ENCODE measurements at regions not wholly inside any gene's neighbourhood (a gene's known extent, or its start where the extent isn't known, plus 50 kb on each side); places are given as distances from the start of the nearest gene placed in this dataset.

DNA sequence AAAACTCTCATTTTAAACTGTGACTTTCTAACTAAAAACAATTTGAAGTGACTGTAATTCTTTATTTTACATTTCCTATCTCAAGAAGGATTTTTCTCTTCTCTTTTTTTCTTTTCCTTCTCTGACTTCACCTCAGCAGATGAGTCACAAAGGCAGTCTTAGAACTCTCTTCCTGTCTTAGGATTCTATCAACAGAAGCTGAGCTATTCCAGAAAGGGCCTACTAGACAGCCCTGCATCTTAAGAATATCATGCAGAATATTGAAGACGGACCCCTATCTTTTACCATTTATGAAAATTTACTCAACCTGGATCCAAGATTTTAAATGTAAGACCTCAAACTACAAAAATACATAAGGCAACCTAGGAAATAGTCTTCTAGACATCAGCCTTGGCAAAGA lies 365.7 kb upstream of the SEMA3C start:
- DNase-seq (ENCODE audit: insufficient read length, low spot score, missing footprints) = peak; percentile 83
- peak overlapping the region; percentile 20 for H3K4me2 ChIP-seq (ENCODE audit: insufficient read depth, low read length)
- no peaks in the 10 kb centered on the region for H3K79me2 ChIP-seq (ENCODE audit: insufficient read depth, low read length)
- no peak overlapping the region for H2AFZ ChIP-seq (ENCODE audit: low read length)
- H3K4me3 ChIP-seq (ENCODE audit: insufficient read depth, low read length) = no peak overlapping the region
- H3K4me1 ChIP-seq (ENCODE audit: insufficient read depth, low read length) = peaks cover 12% of the 10 kb centered on the region
- no peaks in the 10 kb centered on the region for H4K20me1 ChIP-seq (ENCODE audit: insufficient read depth, low read length)
- no peaks in the 10 kb centered on the region for H3K9me3 ChIP-seq (ENCODE audit: low read depth, low read length)
- peak overlapping the region; percentile 46 for H3K27ac ChIP-seq (ENCODE audit: low read depth, low read length)
- TF ChIP-seq, protein P1, sequence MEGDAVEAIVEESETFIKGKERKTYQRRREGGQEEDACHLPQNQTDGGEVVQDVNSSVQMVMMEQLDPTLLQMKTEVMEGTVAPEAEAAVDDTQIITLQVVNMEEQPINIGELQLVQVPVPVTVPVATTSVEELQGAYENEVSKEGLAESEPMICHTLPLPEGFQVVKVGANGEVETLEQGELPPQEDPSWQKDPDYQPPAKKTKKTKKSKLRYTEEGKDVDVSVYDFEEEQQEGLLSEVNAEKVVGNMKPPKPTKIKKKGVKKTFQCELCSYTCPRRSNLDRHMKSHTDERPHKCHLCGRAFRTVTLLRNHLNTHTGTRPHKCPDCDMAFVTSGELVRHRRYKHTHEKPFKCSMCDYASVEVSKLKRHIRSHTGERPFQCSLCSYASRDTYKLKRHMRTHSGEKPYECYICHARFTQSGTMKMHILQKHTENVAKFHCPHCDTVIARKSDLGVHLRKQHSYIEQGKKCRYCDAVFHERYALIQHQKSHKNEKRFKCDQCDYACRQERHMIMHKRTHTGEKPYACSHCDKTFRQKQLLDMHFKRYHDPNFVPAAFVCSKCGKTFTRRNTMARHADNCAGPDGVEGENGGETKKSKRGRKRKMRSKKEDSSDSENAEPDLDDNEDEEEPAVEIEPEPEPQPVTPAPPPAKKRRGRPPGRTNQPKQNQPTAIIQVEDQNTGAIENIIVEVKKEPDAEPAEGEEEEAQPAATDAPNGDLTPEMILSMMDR (IDR thresholded peaks at IDR 0.05; ENCODE audit: extremely low read depth, low read depth, low read length) = no peak
- H3K36me3 ChIP-seq (ENCODE audit: insufficient read depth, low read length) = no peaks in the 10 kb centered on the region
- H3K27me3 ChIP-seq (ENCODE audit: insufficient read depth, low read length) = no peaks in the 10 kb centered on the region

- DNase-seq (ENCODE audit: insufficient read length, low spot score, missing footprints) = no peak
- no peaks in the 10 kb centered on the region for H3K9me3 ChIP-seq (ENCODE audit: low read depth, low read length)
- peaks cover 12% of the 10 kb centered on the region for H3K4me1 ChIP-seq (ENCODE audit: insufficient read depth, low read length)
- no peaks in the 10 kb centered on the region for H3K79me2 ChIP-seq (ENCODE audit: insufficient read depth, low read length)
- no peak overlapping the region for H3K4me2 ChIP-seq (ENCODE audit: insufficient read depth, low read length)
- no peak overlapping the region for H3K4me3 ChIP-seq (ENCODE audit: insufficient read depth, low read length)
- TF ChIP-seq, protein P1 (IDR thresholded peaks at IDR 0.05; ENCODE audit: extremely low read depth, low read depth, low read length) = no peak
- H3K36me3 ChIP-seq (ENCODE audit: insufficient read depth, low read length) = no peaks in the 10 kb centered on the region
- no peaks in the 10 kb centered on the region for H4K20me1 ChIP-seq (ENCODE audit: insufficient read depth, low read length)
- H2AFZ ChIP-seq (ENCODE audit: low read length) = peak overlapping the region; percentile 4
- no peaks in the 10 kb centered on the region for H3K27me3 ChIP-seq (ENCODE audit: insufficient read depth, low read length)
- H3K27ac ChIP-seq (ENCODE audit: low read depth, low read length) = no peak overlapping the region
Observed at GRCh38 chr7:81280531-81280930, 361.7 kb upstream of the SEMA3C start.

DNA sequence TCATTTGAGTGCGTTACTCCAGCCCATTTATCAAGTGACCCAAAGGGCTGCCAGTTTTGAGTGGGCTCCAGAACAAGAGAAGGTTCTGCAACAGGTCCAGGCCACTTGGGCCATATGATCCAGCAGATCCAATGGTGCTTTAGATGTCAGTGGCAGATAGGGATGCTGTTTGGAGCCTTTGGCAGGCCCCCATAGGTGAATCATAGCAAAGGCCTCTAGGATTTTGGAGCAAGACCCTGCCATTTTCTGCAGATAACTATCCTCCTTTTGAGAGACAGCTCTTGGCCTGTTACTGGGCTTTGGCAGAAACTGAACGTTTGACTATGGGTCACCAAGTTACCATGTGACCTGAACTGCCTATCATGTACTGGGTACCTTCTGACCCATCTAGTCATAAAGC lies 358.8 kb upstream of the SEMA3C start:
- no peak overlapping the region for H2AFZ ChIP-seq (ENCODE audit: low read length)
- H4K20me1 ChIP-seq (ENCODE audit: insufficient read depth, low read length) = no peaks in the 10 kb centered on the region
- H3K27ac ChIP-seq (ENCODE audit: low read depth, low read length) = no peak overlapping the region
- H3K27me3 ChIP-seq (ENCODE audit: insufficient read depth, low read length) = no peaks in the 10 kb centered on the region
- no peaks in the 10 kb centered on the region for H3K36me3 ChIP-seq (ENCODE audit: insufficient read depth, low read length)
- no peak overlapping the region for H3K4me2 ChIP-seq (ENCODE audit: insufficient read depth, low read length)
- TF ChIP-seq, protein P1 (IDR thresholded peaks at IDR 0.05; ENCODE audit: extremely low read depth, low read depth, low read length) = no peak
- H3K79me2 ChIP-seq (ENCODE audit: insufficient read depth, low read length) = no peaks in the 10 kb centered on the region
- H3K4me3 ChIP-seq (ENCODE audit: insufficient read depth, low read length) = no peak overlapping the region
- H3K4me1 ChIP-seq (ENCODE audit: insufficient read depth, low read length) = no peaks in the 10 kb centered on the region
- H3K9me3 ChIP-seq (ENCODE audit: low read depth, low read length) = no peaks in the 10 kb centered on the region
- no peak for DNase-seq (ENCODE audit: insufficient read length, low spot score, missing footprints)

GRCh38 chr7:81273601-81274397 lies 354.9 kb upstream of the SEMA3C start:
- no peaks in the 10 kb centered on the region for H3K4me1 ChIP-seq (ENCODE audit: insufficient read depth, low read length)
- no peaks in the 10 kb centered on the region for H3K79me2 ChIP-seq (ENCODE audit: insufficient read depth, low read length)
- H3K4me3 ChIP-seq (ENCODE audit: insufficient read depth, low read length) = no peak overlapping the region
- no peaks in the 10 kb centered on the region for H3K9me3 ChIP-seq (ENCODE audit: low read depth, low read length)
- no peak for DNase-seq (ENCODE audit: insufficient read length, low spot score, missing footprints)
- no peak overlapping the region for H3K4me2 ChIP-seq (ENCODE audit: insufficient read depth, low read length)
- H3K36me3 ChIP-seq (ENCODE audit: insufficient read depth, low read length) = no peaks in the 10 kb centered on the region
- H2AFZ ChIP-seq (ENCODE audit: low read length) = no peak overlapping the region
- TF ChIP-seq, protein P1 (IDR thresholded peaks at IDR 0.05; ENCODE audit: extremely low read depth, low read depth, low read length) = no peak
- no peaks in the 10 kb centered on the region for H3K27me3 ChIP-seq (ENCODE audit: insufficient read depth, low read length)
- no peaks in the 10 kb centered on the region for H4K20me1 ChIP-seq (ENCODE audit: insufficient read depth, low read length)
- H3K27ac ChIP-seq (ENCODE audit: low read depth, low read length) = no peak overlapping the region
